NCI-H2107 treated with DMSO at 0.1 percent for 48 hours (cell line): ENCODE measurements at regions not wholly inside any gene's neighbourhood (a gene's known extent, or its start where the extent isn't known, plus 50 kb on each side); places are given as distances from the start of the nearest gene placed in this dataset.

Experiments used
- DNase-seq: peaks from one replicate; lab custom pipeline; 2025; ENCODE audit not compliant: unreplicated experiment; lab: John Stamatoyannopoulos, UW

GRCh38 chr18:44047585-44047984 is 633.1 kb upstream of the SETBP1 start:
- DNase-seq, result no peak

- no peak for DNase-seq
Observed at GRCh38 chr18:44048435-44048834, 632.3 kb upstream of the SETBP1 start.

- no peak for DNase-seq
Observed at GRCh38 chr18:44048846-44049245, 631.8 kb upstream of the SETBP1 start.

GRCh38 chr18:44051026-44051425 is 629.7 kb upstream of the SETBP1 start:
- DNase-seq, result peak; percentile 80

GRCh38 chr18:44054514-44054913 is 626.2 kb upstream of the SETBP1 start:
- no peak for DNase-seq

- DNase-seq, result no peak
Observed at GRCh38 chr18:44060197-44060596, 620.5 kb upstream of the SETBP1 start.

GRCh38 chr18:44061438-44061837 is 619.2 kb upstream of the SETBP1 start:
- no peak for DNase-seq

GRCh38 chr18:44062345-44062744 is 618.3 kb upstream of the SETBP1 start:
- no peak for DNase-seq

GRCh38 chr18:44065206-44065605 is 615.5 kb upstream of the SETBP1 start:
- DNase-seq, result no peak

GRCh38 chr18:44066541-44066940 is 614.1 kb upstream of the SETBP1 start:
- DNase-seq, result no peak

GRCh38 chr18:44067186-44067585 is 613.5 kb upstream of the SETBP1 start:
- DNase-seq, result no peak

- DNase-seq, result no peak
Observed at GRCh38 chr18:44075038-44075437, 605.6 kb upstream of the SETBP1 start.

GRCh38 chr18:44079606-44080005 is 601.1 kb upstream of the SETBP1 start:
- no peak for DNase-seq

GRCh38 chr18:44080054-44080453 is 600.6 kb upstream of the SETBP1 start:
- DNase-seq, result no peak

- DNase-seq, result no peak
Observed at GRCh38 chr18:44089732-44090131, 591.0 kb upstream of the SETBP1 start.

- no peak for DNase-seq
Observed at GRCh38 chr18:44090453-44090852, 590.2 kb upstream of the SETBP1 start.

GRCh38 chr18:44093253-44093652 is 587.4 kb upstream of the SETBP1 start:
- no peak for DNase-seq

- no peak for DNase-seq
Observed at GRCh38 chr18:44096016-44096415, 584.7 kb upstream of the SETBP1 start.

GRCh38 chr18:44098551-44099098 is 582.1 kb upstream of the SETBP1 start:
- peak; percentile 10 for DNase-seq

- no peak for DNase-seq
Observed at GRCh38 chr18:44107187-44107586, 573.5 kb upstream of the SETBP1 start.

GRCh38 chr18:44111337-44111736 is 569.4 kb upstream of the SETBP1 start:
- DNase-seq, result no peak

GRCh38 chr18:44117821-44118220 is 562.9 kb upstream of the SETBP1 start:
- no peak for DNase-seq

GRCh38 chr18:44119607-44120006 is 561.1 kb upstream of the SETBP1 start:
- DNase-seq, result no peak

- DNase-seq, result no peak
Observed at GRCh38 chr18:44123743-44124142, 556.9 kb upstream of the SETBP1 start.
